HUES64 (cell line): ENCODE measurements at regions not wholly inside any gene's neighbourhood (a gene's known extent, or its start where the extent isn't known, plus 50 kb on each side); places are given as distances from the start of the nearest gene placed in this dataset.

Experiments
- H3K27ac ChIP-seq: 2 replicates; pipeline ENCODE4 v1.7.0; 2013; ENCODE audit warnings: low read depth, low read length, inconsistent platforms
- H3K27me3 ChIP-seq: 2 replicates; pipeline ENCODE4 v1.6.1; 2013; ENCODE audit warnings: mild to moderate bottlenecking, low read length; ENCODE audit not compliant: insufficient read depth
- H3K36me3 ChIP-seq: 2 replicates; pipeline ENCODE4 v1.6.1; 2013; ENCODE audit warnings: mild to moderate bottlenecking, low read length; ENCODE audit not compliant: insufficient read depth
- H3K4me1 ChIP-seq: 2 replicates; pipeline ENCODE4 v1.6.1; 2013; ENCODE audit warnings: mild to moderate bottlenecking, low read length, moderate library complexity; ENCODE audit not compliant: insufficient read depth
- H3K4me3 ChIP-seq: 2 replicates; pipeline ENCODE4 v1.5.1; 2013; ENCODE audit warnings: mild to moderate bottlenecking, low read length, moderate library complexity
- H3K9ac ChIP-seq: 2 replicates; pipeline ENCODE4 v1.6.1; 2013; ENCODE audit warnings: mild to moderate bottlenecking, low read depth, low read length
- H3K9me3 ChIP-seq: 2 replicates; pipeline ENCODE4 v1.6.1; 2013; ENCODE audit warnings: low read depth, low read length; ENCODE audit not compliant: insufficient read depth
- WGBS: fragments of 150-250, 120-280 bp; methylation state at CpG from one replicate; pipeline ENCODE4 v1.1.7; 2013; ENCODE audit warnings: missing lambda C conversion rate; 5-methylcytosine and 5-hydroxymethylcytosine counted together

- Histone ChIP-seq H3K27ac (no peak overlapping the region), H3K27me3 (no peaks in the 10 kb centered on the region), H3K4me1 (no peaks in the 10 kb centered on the region), H3K9ac (no peak overlapping the region), H3K9me3 (peaks cover 47% of the 10 kb centered on the region), H3K36me3 (no peaks in the 10 kb centered on the region), H3K4me3 (no peak overlapping the region)
- WGBS, result 68% methylated on average over 1 of the region's 2 CpGs
Measured at GRCh38 chr17:52515927-52516326, 357.4 kb upstream of the CA10 start.

- Histone ChIP-seq H3K36me3 (no peaks in the 10 kb centered on the region), H3K4me1 (no peaks in the 10 kb centered on the region), H3K9me3 (peaks cover 74% of the 10 kb centered on the region), H3K4me3 (no peak overlapping the region), H3K27me3 (no peaks in the 10 kb centered on the region), H3K9ac (no peak overlapping the region), H3K27ac (no peak overlapping the region)
Measured at GRCh38 chr17:52505601-52506000, 347.1 kb upstream of the CA10 start.

GRCh38 chr17:52504081-52504480 is 345.6 kb upstream of the CA10 start:
- no peak overlapping the region for H3K27ac ChIP-seq
- H3K9ac ChIP-seq, result no peak overlapping the region
- H3K27me3 ChIP-seq, result no peaks in the 10 kb centered on the region
- WGBS, result 89% methylated on average over 1 of the region's 1 CpG
- H3K4me3 ChIP-seq, result no peak overlapping the region
- H3K4me1 ChIP-seq, result no peaks in the 10 kb centered on the region
- H3K36me3 ChIP-seq, result no peaks in the 10 kb centered on the region
- H3K9me3 ChIP-seq, result peaks cover 78% of the 10 kb centered on the region

GRCh38 chr17:52495646-52496045 is 337.1 kb upstream of the CA10 start:
- Histone ChIP-seq H3K27me3 (no peaks in the 10 kb centered on the region), H3K27ac (no peak overlapping the region), H3K4me3 (no peak overlapping the region), H3K9ac (no peak overlapping the region), H3K9me3 (peaks cover 64% of the 10 kb centered on the region), H3K4me1 (no peaks in the 10 kb centered on the region), H3K36me3 (no peaks in the 10 kb centered on the region)
- 61% methylated on average over 5 of the region's 5 CpGs for WGBS

GRCh38 chr17:52482271-52482670 is 323.8 kb upstream of the CA10 start:
- Histone ChIP-seq H3K4me1 (no peaks in the 10 kb centered on the region), H3K9me3 (peaks cover 60% of the 10 kb centered on the region), H3K27me3 (no peaks in the 10 kb centered on the region), H3K36me3 (no peaks in the 10 kb centered on the region), H3K9ac (no peak overlapping the region), H3K4me3 (no peak overlapping the region), H3K27ac (no peak overlapping the region)
- WGBS, result 84% methylated on average over 1 of the region's 3 CpGs

- no peak overlapping the region for H3K4me3 ChIP-seq
- no peaks in the 10 kb centered on the region for H3K36me3 ChIP-seq
- H3K9me3 ChIP-seq, result peaks cover 64% of the 10 kb centered on the region
- no peaks in the 10 kb centered on the region for H3K27me3 ChIP-seq
- no peak overlapping the region for H3K27ac ChIP-seq
- WGBS, result 90% methylated on average over 9 of the region's 9 CpGs
- no peaks in the 10 kb centered on the region for H3K4me1 ChIP-seq
- no peak overlapping the region for H3K9ac ChIP-seq
Measured at GRCh38 chr17:52477824-52478699, 319.5 kb upstream of the CA10 start.

GRCh38 chr17:52476638-52477313 is 318.3 kb upstream of the CA10 start:
- Histone ChIP-seq H3K27ac (no peak overlapping the region), H3K9me3 (peaks cover 60% of the 10 kb centered on the region), H3K9ac (no peak overlapping the region), H3K27me3 (no peaks in the 10 kb centered on the region), H3K36me3 (no peaks in the 10 kb centered on the region), H3K4me3 (no peak overlapping the region), H3K4me1 (no peaks in the 10 kb centered on the region)
- 73% methylated on average over 2 of the region's 2 CpGs for WGBS

GRCh38 chr17:52470553-52470952 is 312.0 kb upstream of the CA10 start:
- Histone ChIP-seq H3K36me3 (no peaks in the 10 kb centered on the region), H3K9me3 (peaks cover 60% of the 10 kb centered on the region), H3K27me3 (no peaks in the 10 kb centered on the region), H3K4me3 (no peak overlapping the region), H3K27ac (no peak overlapping the region), H3K4me1 (no peaks in the 10 kb centered on the region), H3K9ac (no peak overlapping the region)
- 100% methylated on average over 2 of the region's 2 CpGs for WGBS

- Histone ChIP-seq H3K9ac (no peak overlapping the region), H3K4me1 (no peaks in the 10 kb centered on the region), H3K4me3 (no peak overlapping the region), H3K9me3 (peaks cover 56% of the 10 kb centered on the region), H3K27me3 (no peaks in the 10 kb centered on the region), H3K36me3 (no peaks in the 10 kb centered on the region), H3K27ac (no peak overlapping the region)
- WGBS, result 68% methylated on average over 3 of the region's 3 CpGs
Measured at GRCh38 chr17:52465407-52465806, 306.9 kb upstream of the CA10 start.

- Histone ChIP-seq H3K9ac (no peak overlapping the region), H3K4me1 (peaks cover 11% of the 10 kb centered on the region), H3K9me3 (peaks cover 78% of the 10 kb centered on the region), H3K36me3 (no peaks in the 10 kb centered on the region), H3K27me3 (no peaks in the 10 kb centered on the region), H3K27ac (no peak overlapping the region), H3K4me3 (no peak overlapping the region)
Measured at GRCh38 chr17:52451294-52451861, 292.9 kb upstream of the CA10 start.

GRCh38 chr17:52442350-52442749 is 283.8 kb upstream of the CA10 start:
- Histone ChIP-seq H3K9me3 (peaks cover 75% of the 10 kb centered on the region), H3K4me3 (no peak overlapping the region), H3K27me3 (no peaks in the 10 kb centered on the region), H3K4me1 (no peaks in the 10 kb centered on the region), H3K36me3 (no peaks in the 10 kb centered on the region), H3K27ac (no peak overlapping the region), H3K9ac (no peak overlapping the region)
- 93% methylated on average over 1 of the region's 2 CpGs for WGBS
